B cell (primary cell): ENCODE measurements at regions not wholly inside any gene's neighbourhood (a gene's known extent, or its start where the extent isn't known, plus 50 kb on each side); places are given as distances from the start of the nearest gene placed in this dataset.

Experiments used
- EZH2 ChIP-seq: IDR thresholded peaks from 2 replicates; pipeline ENCODE4 v1.6.1; 2012; ENCODE audit warnings: borderline replicate concordance, low read depth, mild to moderate bottlenecking, moderate library complexity, low read length; ENCODE audit not compliant: insufficient read depth, poor library complexity, severe bottlenecking
- TF ChIP-seq, protein P1 (sequence below): fragments of 200-600 bp; IDR thresholded peaks from one replicate; pipeline ENCODE4 v1.8.0; 2022; ENCODE audit warnings: antibody characterized with exemption, mild to moderate bottlenecking

DNA sequence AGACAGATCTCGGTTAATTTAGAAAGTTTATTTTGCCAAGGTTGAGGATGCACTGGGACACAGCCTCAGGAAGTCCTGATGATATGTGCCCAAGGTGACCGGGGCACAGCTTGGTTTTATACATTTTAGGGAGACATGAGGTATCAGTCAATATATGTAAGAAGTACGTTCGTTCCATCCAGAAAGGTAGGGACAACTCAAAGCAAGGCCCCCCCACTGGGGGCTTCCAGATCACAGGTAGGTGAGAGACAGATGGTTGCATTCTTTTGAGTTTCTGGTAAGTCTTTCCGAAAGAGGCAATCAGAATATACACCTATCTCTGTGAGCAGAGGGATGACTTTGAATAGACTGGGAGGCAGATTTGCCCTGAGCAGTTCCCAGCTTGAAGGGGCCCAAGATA, 60.4 kb upstream of the VTCN1 start:
- TF ChIP-seq, protein P1, sequence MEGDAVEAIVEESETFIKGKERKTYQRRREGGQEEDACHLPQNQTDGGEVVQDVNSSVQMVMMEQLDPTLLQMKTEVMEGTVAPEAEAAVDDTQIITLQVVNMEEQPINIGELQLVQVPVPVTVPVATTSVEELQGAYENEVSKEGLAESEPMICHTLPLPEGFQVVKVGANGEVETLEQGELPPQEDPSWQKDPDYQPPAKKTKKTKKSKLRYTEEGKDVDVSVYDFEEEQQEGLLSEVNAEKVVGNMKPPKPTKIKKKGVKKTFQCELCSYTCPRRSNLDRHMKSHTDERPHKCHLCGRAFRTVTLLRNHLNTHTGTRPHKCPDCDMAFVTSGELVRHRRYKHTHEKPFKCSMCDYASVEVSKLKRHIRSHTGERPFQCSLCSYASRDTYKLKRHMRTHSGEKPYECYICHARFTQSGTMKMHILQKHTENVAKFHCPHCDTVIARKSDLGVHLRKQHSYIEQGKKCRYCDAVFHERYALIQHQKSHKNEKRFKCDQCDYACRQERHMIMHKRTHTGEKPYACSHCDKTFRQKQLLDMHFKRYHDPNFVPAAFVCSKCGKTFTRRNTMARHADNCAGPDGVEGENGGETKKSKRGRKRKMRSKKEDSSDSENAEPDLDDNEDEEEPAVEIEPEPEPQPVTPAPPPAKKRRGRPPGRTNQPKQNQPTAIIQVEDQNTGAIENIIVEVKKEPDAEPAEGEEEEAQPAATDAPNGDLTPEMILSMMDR: no peak
- no peak for TF ChIP-seq EZH2
